Retina (tissue), 1 donor: ENCODE measurements at regions not wholly inside any gene's neighbourhood (a gene's known extent, or its start where the extent isn't known, plus 50 kb on each side); places are given as distances from the start of the nearest gene placed in this dataset.

Experiments
- DNase-seq: peaks from one replicate; pipeline ENCODE4 v3.0.0-alpha.2; 2016

DNA sequence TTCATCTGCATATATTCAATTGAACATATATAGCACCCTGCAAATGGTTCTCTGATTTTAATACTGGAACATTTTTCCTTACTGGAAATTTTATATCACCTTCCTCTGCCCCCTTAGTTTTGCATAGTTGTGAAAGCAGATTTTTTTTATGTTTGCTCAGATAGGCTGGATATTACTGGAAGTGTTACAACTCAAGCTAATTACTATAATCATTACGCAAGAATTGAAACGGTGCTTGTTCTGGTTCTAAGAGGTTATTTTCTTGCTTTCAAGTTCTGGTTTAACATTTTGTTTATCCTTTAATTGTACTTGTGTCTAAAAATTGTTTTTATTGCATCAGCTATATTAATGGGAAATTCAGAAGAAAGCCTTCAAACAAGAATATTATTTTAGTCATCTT, 95.6 kb upstream of the MYO16 start:
- DNase-seq: no peak

DNA sequence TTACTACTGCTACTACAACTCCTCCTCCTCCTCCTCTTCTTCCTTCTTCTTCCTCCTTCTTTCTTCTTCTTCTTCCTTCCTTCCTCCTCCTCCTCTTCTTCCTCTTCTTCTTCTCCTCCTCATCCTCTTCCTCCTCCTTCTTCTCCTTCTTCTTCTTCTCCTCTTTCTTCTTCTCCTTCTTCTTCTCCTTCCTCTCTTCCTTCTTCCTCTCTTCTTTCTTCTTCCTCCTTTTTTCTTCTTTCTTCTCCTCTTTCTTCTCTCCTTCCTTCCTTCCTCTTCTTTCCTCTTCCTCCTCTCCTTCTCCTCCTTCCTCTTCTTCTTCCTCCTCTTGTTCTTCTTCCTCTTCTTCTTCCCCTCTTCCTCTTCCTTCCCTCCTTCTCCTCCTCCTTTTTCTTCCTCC, 94.7 kb upstream of the MYO16 start:
- DNase-seq: no peak

DNA sequence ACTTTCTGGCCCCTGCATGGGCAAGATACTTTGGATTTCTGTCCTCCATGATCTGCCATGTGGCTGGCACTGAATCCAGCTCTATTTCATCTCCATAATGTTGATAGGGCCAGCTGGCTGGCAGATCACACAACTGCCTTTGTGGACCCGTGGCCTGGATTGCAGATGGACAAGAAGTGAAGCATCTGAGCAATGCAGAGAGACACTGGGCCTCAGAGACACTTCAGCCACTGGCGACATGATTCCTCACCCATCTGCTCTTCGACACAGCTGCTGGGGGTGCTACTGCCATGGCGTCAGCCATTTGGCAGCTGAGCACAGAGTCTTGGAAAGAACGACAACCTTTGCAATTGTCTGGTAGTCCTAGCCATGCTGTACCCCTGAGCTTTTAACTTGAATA, 79.5 kb upstream of the MYO16 start:
- no peak for DNase-seq

DNA sequence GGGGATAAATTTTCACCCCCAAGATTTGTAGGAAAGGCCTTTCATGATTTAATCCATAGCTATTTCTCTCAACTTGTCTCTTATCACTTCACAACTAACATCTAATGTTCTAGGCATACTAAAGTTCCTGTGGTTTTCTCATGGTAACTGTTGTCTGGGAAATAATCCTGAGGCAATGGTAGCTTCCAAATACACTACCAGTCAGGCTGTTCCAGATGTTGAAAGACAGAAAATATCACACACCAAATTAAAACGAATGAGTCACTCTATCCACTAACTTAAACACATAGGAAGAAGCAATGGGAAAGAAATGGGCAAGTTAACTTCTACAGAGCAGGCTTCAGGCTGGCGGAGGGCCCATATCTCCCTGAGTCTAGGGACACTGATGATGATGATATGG, 77.7 kb upstream of the MYO16 start:
- DNase-seq: no peak

DNA sequence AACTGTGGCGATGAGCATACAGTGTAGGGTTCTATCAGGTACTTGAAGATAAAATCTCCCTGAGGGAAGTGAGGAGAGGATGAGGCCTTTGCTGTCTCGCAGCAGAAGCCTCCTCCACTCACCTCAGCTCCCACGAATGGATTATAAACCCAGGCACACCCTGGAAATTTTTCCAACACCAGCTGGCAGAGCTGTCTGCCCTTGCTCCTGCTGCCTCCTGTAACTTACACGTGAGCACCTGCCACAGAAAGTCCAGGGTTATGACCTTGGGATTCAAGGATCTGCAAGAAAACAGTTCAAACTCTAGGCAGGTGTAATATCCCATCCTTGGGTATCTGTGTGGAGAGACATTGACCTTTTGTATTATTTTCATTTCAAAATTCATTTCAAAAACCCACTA, 70.9 kb upstream of the MYO16 start:
- no peak for DNase-seq

DNA sequence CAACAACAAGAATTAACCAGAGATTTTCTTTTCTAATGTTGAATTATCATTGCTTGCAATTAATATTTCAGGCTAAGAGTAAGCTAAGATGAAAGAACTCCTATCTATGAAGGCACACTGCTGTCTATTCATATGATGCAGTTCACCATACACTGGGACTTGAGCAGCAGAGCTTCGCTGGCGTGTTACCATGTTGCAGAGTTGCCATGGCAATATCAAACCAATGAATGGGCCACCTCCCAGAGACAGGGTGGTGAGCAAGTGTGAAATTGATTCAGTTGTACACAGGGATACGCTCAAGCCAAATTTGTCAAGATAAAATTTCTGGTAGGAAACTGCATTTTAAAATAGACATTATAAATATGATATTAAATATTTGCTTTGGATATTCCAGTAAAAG, 69.3 kb upstream of the MYO16 start:
- DNase-seq: peak; percentile 11

DNA sequence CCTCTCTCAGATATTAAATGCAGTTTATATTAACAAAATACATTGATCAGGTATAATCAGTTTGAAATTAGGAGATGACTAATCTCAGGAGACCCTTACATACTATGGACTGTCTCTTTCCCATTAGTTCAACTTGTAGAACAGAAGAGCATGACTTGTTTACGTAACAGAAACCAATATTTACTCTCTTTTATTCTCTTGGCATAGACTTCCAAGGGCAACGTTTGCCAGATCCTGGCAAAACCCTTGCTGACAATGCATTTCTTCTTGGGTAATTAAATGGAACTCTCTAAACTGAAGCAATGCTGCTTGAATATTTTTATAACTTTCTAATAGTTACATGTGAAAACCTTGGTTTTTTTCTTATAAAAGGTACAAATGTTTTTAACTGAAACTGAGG, 68.3 kb upstream of the MYO16 start:
- DNase-seq: no peak

DNA sequence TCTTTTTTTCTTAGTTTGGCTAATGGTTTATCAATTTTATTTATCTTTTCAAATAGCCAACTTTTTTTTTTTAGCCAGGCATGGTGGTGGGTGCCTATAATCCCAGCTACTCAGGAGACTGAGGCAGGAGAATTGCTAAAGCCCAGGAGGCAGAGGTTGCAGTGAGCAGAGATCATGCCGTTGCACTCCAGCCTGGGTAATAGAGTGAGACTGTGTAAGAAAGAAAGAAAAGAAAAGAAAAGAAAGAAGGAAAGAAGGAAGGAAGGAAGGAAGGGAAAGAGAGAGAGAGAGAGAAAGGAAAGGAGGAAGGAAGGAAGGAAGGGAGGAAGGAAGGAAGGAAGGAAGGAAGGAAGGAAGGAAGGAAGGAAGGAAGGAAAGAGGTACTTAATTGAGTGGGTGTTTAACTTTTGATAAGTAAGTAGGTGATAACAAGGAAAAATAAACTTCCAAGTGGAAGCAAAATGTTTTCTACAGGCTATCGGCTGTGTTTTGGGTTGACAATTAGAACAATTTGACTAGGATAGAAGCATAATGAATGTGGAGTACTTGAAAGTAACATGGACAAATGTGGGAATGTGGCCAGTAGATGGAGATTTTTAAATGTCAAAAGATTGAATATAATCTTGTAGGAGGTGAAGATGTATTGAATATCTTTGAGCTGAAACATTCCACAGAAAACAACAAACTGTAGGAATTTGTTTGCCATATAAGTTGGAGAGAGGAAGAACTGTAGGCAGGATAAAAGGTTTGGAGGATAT, 62.8 kb upstream of the MYO16 start:
- no peak for DNase-seq

DNA sequence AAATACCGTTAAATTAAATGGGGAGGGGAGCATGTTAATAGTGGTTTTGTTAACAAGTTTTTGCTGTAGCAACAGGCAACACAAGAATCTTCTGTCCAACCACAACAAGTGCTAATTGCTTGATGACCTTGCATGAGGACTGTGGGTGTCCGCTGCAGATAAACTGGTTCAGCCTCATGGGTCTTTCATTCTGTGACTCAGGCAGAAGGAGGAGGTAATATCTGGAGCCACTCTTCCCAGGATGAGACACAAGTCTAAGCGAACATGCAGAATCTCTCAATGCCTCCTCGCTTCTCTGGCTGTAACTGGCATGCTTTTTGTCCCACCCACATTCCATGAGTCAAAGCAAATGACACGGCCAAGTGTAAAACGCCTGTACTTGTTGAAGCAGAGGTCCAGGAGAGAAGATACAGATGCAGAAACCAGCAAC, 56.6 kb upstream of the MYO16 start:
- DNase-seq: no peak

DNA sequence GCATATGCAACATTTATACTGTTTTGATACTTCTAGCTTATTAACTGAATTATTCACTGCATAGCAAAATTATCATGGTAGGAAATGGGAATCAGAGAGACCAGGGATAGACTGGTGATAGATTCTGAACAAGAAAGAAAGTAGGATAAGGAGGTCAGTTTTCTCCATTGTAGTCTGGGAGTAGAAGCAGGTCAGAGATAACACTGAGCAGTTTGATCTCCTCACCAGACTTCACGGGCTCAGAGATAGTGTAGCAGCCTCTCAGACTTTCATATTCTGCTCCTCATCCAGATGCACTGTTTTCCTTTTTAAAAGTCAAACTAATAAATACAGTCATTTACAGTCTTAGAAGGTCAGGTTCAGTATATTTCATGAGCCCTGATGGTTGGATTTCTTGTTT, 56.0 kb upstream of the MYO16 start:
- DNase-seq: no peak

DNA sequence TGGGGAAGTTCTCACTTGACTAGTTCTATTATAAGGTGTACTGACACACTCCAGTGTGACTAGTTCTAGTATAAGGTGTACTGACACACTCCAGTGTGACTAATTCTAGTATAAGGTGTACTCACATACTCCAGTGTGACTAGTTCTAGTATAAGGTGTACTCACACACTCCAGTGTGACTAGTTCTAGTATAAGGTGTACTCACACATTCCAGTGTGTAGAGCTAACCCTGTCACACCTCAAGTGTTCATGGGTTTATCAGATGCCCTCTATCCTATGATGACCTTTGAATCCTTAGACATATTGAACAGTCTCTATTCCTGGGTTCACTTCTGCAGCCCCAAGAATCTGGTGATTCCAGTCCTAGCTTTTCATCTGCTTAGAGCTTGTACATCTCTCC, 54.6 kb upstream of the MYO16 start:
- no peak for DNase-seq

DNA sequence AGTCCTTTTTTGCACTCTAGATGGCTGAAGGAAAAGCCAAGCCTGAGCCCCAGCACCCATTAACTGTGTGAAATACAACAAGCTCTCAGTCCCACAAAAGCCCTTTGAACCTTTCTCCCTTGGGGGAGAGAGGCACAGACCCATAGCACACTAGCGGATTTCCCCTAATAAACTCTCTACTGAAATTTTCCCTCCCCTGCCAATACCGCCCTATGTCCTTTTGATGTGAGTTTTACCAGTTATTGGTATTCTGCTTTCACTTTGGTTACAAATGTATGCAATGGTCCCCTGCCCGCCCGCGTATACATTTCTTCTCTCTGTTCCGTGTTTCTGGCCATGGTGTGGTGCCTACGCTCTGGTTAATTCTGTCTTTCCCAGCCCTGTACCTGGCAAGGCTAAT, 54.0 kb upstream of the MYO16 start:
- no peak for DNase-seq
